Mesendoderm (in vitro differentiated cells): ENCODE measurements at regions not wholly inside any gene's neighbourhood (a gene's known extent, or its start where the extent isn't known, plus 50 kb on each side); places are given as distances from the start of the nearest gene placed in this dataset.

Experiments
- DNase-seq: peaks from one replicate; pipeline ENCODE4 v3.0.0; 2013
- H2AK5ac ChIP-seq: 2 replicates; pipeline ENCODE4 v1.6.1; 2013; ENCODE audit warnings: low read length, inconsistent platforms
- H2BK120ac ChIP-seq: 2 replicates; pipeline ENCODE4 v1.6.1; 2013; ENCODE audit warnings: low read depth, mild to moderate bottlenecking, low read length, moderate library complexity, mixed read lengths
- H2BK15ac ChIP-seq: replicated peaks from 2 replicates; pipeline ENCODE4 v1.6.1; 2013; ENCODE audit warnings: low read depth, mild to moderate bottlenecking, moderate library complexity
- H2BK5ac ChIP-seq: 2 replicates; pipeline ENCODE4 v1.6.1; 2013; ENCODE audit warnings: low read length, inconsistent platforms
- H3K18ac ChIP-seq: 2 replicates; pipeline ENCODE4 v1.6.1; 2013; ENCODE audit warnings: mild to moderate bottlenecking, low read length, mixed read lengths
- H3K23ac ChIP-seq: one replicate; pipeline ENCODE4 v1.6.1; 2013; ENCODE audit warnings: low read length
- H3K27ac ChIP-seq: 2 replicates; pipeline ENCODE4 v1.5.1; 2013; ENCODE audit warnings: low read depth, mild to moderate bottlenecking, inconsistent platforms, low read length, moderate library complexity
- H3K27me3 ChIP-seq: 2 replicates; pipeline ENCODE4 v1.6.1; 2013; ENCODE audit warnings: low read length, control low read depth, mild to moderate bottlenecking, inconsistent platforms; ENCODE audit not compliant: insufficient read depth, poor library complexity
- H3K36me3 ChIP-seq: 2 replicates; pipeline ENCODE4 v1.6.1; 2013; ENCODE audit warnings: low read length, inconsistent platforms; ENCODE audit not compliant: control insufficient read depth, insufficient read depth
- H3K4ac ChIP-seq: one replicate; pipeline ENCODE4 v1.6.1; 2013; ENCODE audit warnings: low read depth, mild to moderate bottlenecking, low read length, moderate library complexity
- H3K4me1 ChIP-seq: 2 replicates; pipeline ENCODE4 v1.6.1; 2013; ENCODE audit warnings: low read depth, low read length, inconsistent platforms; ENCODE audit not compliant: control insufficient read depth
- H3K4me2 ChIP-seq: 2 replicates; pipeline ENCODE4 v1.6.1; 2013; ENCODE audit warnings: low read length
- H3K4me3 ChIP-seq: 2 replicates; pipeline ENCODE4 v1.5.1; 2013; ENCODE audit warnings: mild to moderate bottlenecking, low read length
- H3K56ac ChIP-seq: one replicate; pipeline ENCODE4 v1.6.1; 2013; ENCODE audit warnings: low read length
- H3K79me1 ChIP-seq: 2 replicates; pipeline ENCODE4 v1.6.1; 2013; ENCODE audit warnings: low read length, inconsistent platforms
- H3K79me2 ChIP-seq: 2 replicates; pipeline ENCODE4 v1.6.1; 2013; ENCODE audit warnings: mild to moderate bottlenecking, low read length; ENCODE audit not compliant: control insufficient read depth, insufficient read depth
- H3K9ac ChIP-seq: 2 replicates; pipeline ENCODE4 v1.6.1; 2013; ENCODE audit warnings: low read length, inconsistent platforms
- H4K5ac ChIP-seq: one replicate; pipeline ENCODE4 v1.6.1; 2013; ENCODE audit warnings: low read length
- H4K8ac ChIP-seq: one replicate; pipeline ENCODE4 v1.6.1; 2013; ENCODE audit warnings: low read depth, mild to moderate bottlenecking, control low read depth, low read length, moderate library complexity
- WGBS: extraction: QIAGEN DNeasy Blood & Tissue Kit; methylation state at CpG from one replicate; pipeline ENCODE4 v1.1.7; 2013; ENCODE audit warnings: low lambda C conversion rate, missing lambda C conversion rate; ENCODE audit not compliant: insufficient coverage; ENCODE audit errors: extremely low coverage; 5-methylcytosine and 5-hydroxymethylcytosine counted together

- H2AK5ac ChIP-seq, result no peak overlapping the region
- H3K4me1 ChIP-seq, result no peaks in the 10 kb centered on the region
- H4K5ac ChIP-seq, result no peak overlapping the region
- no peak overlapping the region for H3K23ac ChIP-seq
- no CpG with 5 or more reads among the region's 1 CpG for WGBS
- H3K4ac ChIP-seq, result no peak overlapping the region
- H2BK120ac ChIP-seq, result no peak overlapping the region
- no peak overlapping the region for H3K56ac ChIP-seq
- no peak overlapping the region for H3K9ac ChIP-seq
- no peaks in the 10 kb centered on the region for H3K79me2 ChIP-seq
- H3K4me2 ChIP-seq, result no peak overlapping the region
- H3K18ac ChIP-seq, result no peak overlapping the region
- H3K27ac ChIP-seq, result no peak overlapping the region
- H2BK15ac ChIP-seq, result no peak overlapping the region
- no peak for DNase-seq
- no peaks in the 10 kb centered on the region for H3K27me3 ChIP-seq
- H2BK5ac ChIP-seq, result no peak overlapping the region
- H3K4me3 ChIP-seq, result no peak overlapping the region
- no peak overlapping the region for H4K8ac ChIP-seq
- no peaks in the 10 kb centered on the region for H3K79me1 ChIP-seq
- no peaks in the 10 kb centered on the region for H3K36me3 ChIP-seq
These were observed 202.3 kb upstream of the GGTLC1 start for GRCh38 chr20:24190905-24191304.

- H3K4me2 ChIP-seq, result no peak overlapping the region
- no peak overlapping the region for H2BK15ac ChIP-seq
These were observed 197.2 kb upstream of the GGTLC1 start for GRCh38 chr20:24185791-24186190.

GRCh38 chr20:24181151-24181550 is 192.6 kb upstream of the GGTLC1 start:
- Histone ChIP-seq H3K9ac (no peak overlapping the region), H2BK5ac (no peak overlapping the region), H2BK120ac (no peak overlapping the region), H3K27ac (no peak overlapping the region), H3K4me1 (no peaks in the 10 kb centered on the region), H4K5ac (no peak overlapping the region), H3K56ac (no peak overlapping the region), H3K4me2 (no peak overlapping the region), H3K79me1 (no peaks in the 10 kb centered on the region), H2AK5ac (no peak overlapping the region), H3K27me3 (no peaks in the 10 kb centered on the region), H4K8ac (no peak overlapping the region), H3K18ac (no peak overlapping the region), H2BK15ac (no peak overlapping the region), H3K79me2 (no peaks in the 10 kb centered on the region), H3K36me3 (no peaks in the 10 kb centered on the region), H3K4ac (no peak overlapping the region), H3K4me3 (no peak overlapping the region), H3K23ac (no peak overlapping the region)
- DNase-seq, result no peak

More at GRCh38 chr20:24185791-24186190, 197.2 kb upstream of the GGTLC1 start:
- Histone ChIP-seq H3K56ac (no peak overlapping the region), H3K9ac (no peak overlapping the region), H2BK5ac (no peak overlapping the region), H4K5ac (no peak overlapping the region), H3K18ac (no peak overlapping the region), H2AK5ac (no peak overlapping the region), H3K27me3 (no peaks in the 10 kb centered on the region), H4K8ac (no peak overlapping the region), H3K4me3 (no peak overlapping the region), H3K4ac (no peak overlapping the region), H3K36me3 (no peaks in the 10 kb centered on the region), H3K4me1 (no peaks in the 10 kb centered on the region), H3K79me2 (no peaks in the 10 kb centered on the region), H2BK120ac (no peak overlapping the region), H3K23ac (no peak overlapping the region), H3K27ac (no peak overlapping the region), H3K79me1 (no peaks in the 10 kb centered on the region)
- DNase-seq, result no peak

GRCh38 chr20:24169256-24169655 is 180.7 kb upstream of the GGTLC1 start:
- Histone ChIP-seq H3K18ac (no peak overlapping the region), H4K5ac (no peak overlapping the region), H3K79me2 (no peaks in the 10 kb centered on the region), H3K27me3 (no peaks in the 10 kb centered on the region), H3K4me2 (no peak overlapping the region), H3K4me1 (peaks cover 10% of the 10 kb centered on the region), H2AK5ac (no peak overlapping the region), H3K23ac (no peak overlapping the region), H3K79me1 (no peaks in the 10 kb centered on the region), H2BK120ac (no peak overlapping the region), H2BK15ac (no peak overlapping the region), H3K36me3 (no peaks in the 10 kb centered on the region), H3K56ac (no peak overlapping the region), H2BK5ac (no peak overlapping the region), H3K4me3 (no peak overlapping the region), H3K27ac (no peak overlapping the region), H3K9ac (no peak overlapping the region), H4K8ac (no peak overlapping the region), H3K4ac (no peak overlapping the region)
- WGBS, result no CpG with 5 or more reads among the region's 1 CpG
- peak; percentile 9 for DNase-seq

GRCh38 chr20:24166412-24166811 is 177.8 kb upstream of the GGTLC1 start:
- Histone ChIP-seq H3K23ac (no peak overlapping the region), H3K4me2 (no peak overlapping the region), H3K79me2 (no peaks in the 10 kb centered on the region), H3K9ac (no peak overlapping the region), H3K56ac (no peak overlapping the region), H3K79me1 (no peaks in the 10 kb centered on the region), H4K8ac (no peak overlapping the region), H3K36me3 (no peaks in the 10 kb centered on the region), H2BK5ac (no peak overlapping the region), H2AK5ac (no peak overlapping the region), H4K5ac (no peak overlapping the region), H3K4me1 (peaks cover 10% of the 10 kb centered on the region), H2BK15ac (no peak overlapping the region), H3K27ac (no peak overlapping the region), H3K4me3 (no peak overlapping the region), H3K4ac (no peak overlapping the region), H3K27me3 (no peaks in the 10 kb centered on the region), H2BK120ac (no peak overlapping the region), H3K18ac (no peak overlapping the region)
- no CpG with 5 or more reads among the region's 3 CpGs for WGBS
- peak; percentile 52 for DNase-seq

GRCh38 chr20:24166123-24166381 is 177.5 kb upstream of the GGTLC1 start:
- no peak overlapping the region for H2BK120ac ChIP-seq
- WGBS, result no CpG with 5 or more reads among the region's 4 CpGs
- no peak overlapping the region for H3K23ac ChIP-seq

More at GRCh38 chr20:24166123-24166381, 177.5 kb upstream of the GGTLC1 start:
- H3K18ac ChIP-seq, result no peak overlapping the region
- peaks cover 10% of the 10 kb centered on the region for H3K4me1 ChIP-seq
- DNase-seq, result peak; percentile 59
- no peak overlapping the region for H2BK5ac ChIP-seq
- H3K9ac ChIP-seq, result no peak overlapping the region
- H3K4me2 ChIP-seq, result no peak overlapping the region
- H4K8ac ChIP-seq, result no peak overlapping the region
- H3K4me3 ChIP-seq, result no peak overlapping the region
- H2AK5ac ChIP-seq, result no peak overlapping the region
- H3K36me3 ChIP-seq, result no peaks in the 10 kb centered on the region
- H3K56ac ChIP-seq, result no peak overlapping the region
- H3K27me3 ChIP-seq, result no peaks in the 10 kb centered on the region
- H3K79me1 ChIP-seq, result no peaks in the 10 kb centered on the region
- H2BK15ac ChIP-seq, result no peak overlapping the region
- H3K4ac ChIP-seq, result no peak overlapping the region
- H3K27ac ChIP-seq, result no peak overlapping the region
- no peak overlapping the region for H4K5ac ChIP-seq
- no peaks in the 10 kb centered on the region for H3K79me2 ChIP-seq
